Testis (tissue), 2 donors: ENCODE measurements at regions not wholly inside any gene's neighbourhood (a gene's known extent, or its start where the extent isn't known, plus 50 kb on each side); places are given as distances from the start of the nearest gene placed in this dataset.

Experiments
- DNase-seq: peaks from one replicate; pipeline ENCODE4 v3.0.0-alpha.2; 2019
- H3K27ac ChIP-seq, 2 donors: fragments of 200-600 bp; sonication (generic); one replicate each; pipeline ENCODE4 v1.5.1; 2019
- H3K27me3 ChIP-seq: fragments of 200-600 bp; sonication (generic); one replicate; pipeline ENCODE4 v1.5.1; 2019
- H3K36me3 ChIP-seq: fragments of 200-600 bp; sonication (generic); one replicate; pipeline ENCODE4 v1.5.1; 2017; ENCODE audit warnings: low read depth; ENCODE audit errors: missing control alignments
- H3K4me1 ChIP-seq: fragments of 200-600 bp; sonication (generic); one replicate; pipeline ENCODE4 v1.5.1; 2019
- H3K4me3 ChIP-seq, 2 donors: fragments of 200-600 bp; sonication (generic); one replicate each; pipeline ENCODE4 v1.5.1; 2017 to 2019
- H3K9me3 ChIP-seq: fragments of 200-600 bp; sonication (generic); one replicate; pipeline ENCODE4 v1.5.1; 2017
- CTCF ChIP-seq, 3 experiments: fragments of 450-650 bp in 2 of 3; fragments of 200-600 bp in 1 of 3; sonication (generic) in 1 of 3; IDR thresholded peaks; one replicate each; pipeline ENCODE4 v1.5.1; 2016 to 2019; ENCODE audit warnings: antibody characterized with exemption in 3 of 3, mild to moderate bottlenecking in 2 of 3, moderate library complexity in 1 of 3
- POLR2A ChIP-seq: fragments of 450-650 bp; IDR thresholded peaks from one replicate; pipeline ENCODE4 v1.6.1; 2017; ENCODE audit warnings: antibody characterized with exemption, mild to moderate bottlenecking, moderate library complexity
- WGBS, 2 donors: methylation state at CpG; one replicate each; pipeline ENCODE4 v1.1.5; 2018; 5-methylcytosine and 5-hydroxymethylcytosine counted together
- intact Hi-C: fragments of 100-400 bp; cut with DNase I; formaldehyde crosslinking; loops from one replicate; pipeline ENCODE4 v1.15.1; 2023; ENCODE audit warnings: low total_unique reads

GRCh38 chr3:193129607-193130006 is 111.4 kb upstream of the PLAAT1 start:
- no peak overlapping the region for H3K27ac ChIP-seq
- 66 to 71% methylated on average over 4 of the region's 4 CpGs for WGBS, 2 donors
- no peaks in the 10 kb centered on the region for H3K27me3 ChIP-seq
- no peaks in the 10 kb centered on the region for H3K4me1 ChIP-seq
- TF ChIP-seq POLR2A (no peak), CTCF (IDR thresholded peaks at IDR 0.05) (no peak)
- DNase-seq = no peak
- H3K9me3 ChIP-seq = no peaks in the 10 kb centered on the region
- intact Hi-C loops = no loop called here
- no peaks in the 10 kb centered on the region for H3K36me3 ChIP-seq
- no peak overlapping the region for H3K4me3 ChIP-seq

- Histone ChIP-seq H3K9me3 (no peaks in the 10 kb centered on the region), H3K4me1 (no peaks in the 10 kb centered on the region), H3K4me3 (no peak overlapping the region), H3K36me3 (no peaks in the 10 kb centered on the region), H3K27me3 (no peaks in the 10 kb centered on the region), H3K27ac (no peak overlapping the region)
- TF ChIP-seq CTCF (IDR thresholded peaks at IDR 0.05) (no peak), POLR2A (no peak)
- intact Hi-C loops = no loop called here
- WGBS, 2 donors = 83 to 91% methylated on average over 4 of the region's 4 CpGs
- no peak for DNase-seq
Measured at GRCh38 chr3:193130576-193130975, 110.4 kb upstream of the PLAAT1 start.

- intact Hi-C loops = no loop called here
- Histone ChIP-seq H3K4me3 (no peak overlapping the region), H3K27me3 (no peaks in the 10 kb centered on the region), H3K9me3 (no peaks in the 10 kb centered on the region), H3K36me3 (no peaks in the 10 kb centered on the region), H3K4me1 (no peaks in the 10 kb centered on the region), H3K27ac (no peak overlapping the region)
- TF ChIP-seq CTCF (IDR thresholded peaks at IDR 0.05) (no peak), POLR2A (no peak)
- 65 to 67% methylated on average over 2 of the region's 2 CpGs for WGBS, 2 donors
- no peak for DNase-seq
Measured at GRCh38 chr3:193132241-193132640, 108.8 kb upstream of the PLAAT1 start.

GRCh38 chr3:193132964-193133363 is 108.1 kb upstream of the PLAAT1 start:
- Histone ChIP-seq H3K4me3 (no peak overlapping the region), H3K36me3 (no peaks in the 10 kb centered on the region), H3K27me3 (no peaks in the 10 kb centered on the region), H3K4me1 (no peaks in the 10 kb centered on the region), H3K27ac (no peak overlapping the region), H3K9me3 (no peaks in the 10 kb centered on the region)
- no peak for DNase-seq
- intact Hi-C loops = no loop called here
- TF ChIP-seq CTCF (IDR thresholded peaks at IDR 0.05) (no peak), POLR2A (no peak)
- WGBS, 2 donors = 78 to 85% methylated on average over 4 of the region's 4 CpGs

- intact Hi-C loops = no loop called here
Measured at GRCh38 chr3:193134856-193135255, 106.2 kb upstream of the PLAAT1 start.

More at GRCh38 chr3:193134856-193135255, 106.2 kb upstream of the PLAAT1 start:
- no peak for DNase-seq
- no peak for TF ChIP-seq CTCF (IDR thresholded peaks at IDR 0.05)
- TF ChIP-seq POLR2A = no peak
- Histone ChIP-seq H3K4me3 (no peak overlapping the region), H3K4me1 (no peaks in the 10 kb centered on the region), H3K9me3 (no peaks in the 10 kb centered on the region), H3K27ac (no peak overlapping the region), H3K27me3 (no peaks in the 10 kb centered on the region), H3K36me3 (no peaks in the 10 kb centered on the region)
- WGBS, 2 donors = 72 to 80% methylated on average over 5 of the region's 5 CpGs
